ENCODE measurements at regions not wholly inside any gene's neighbourhood (a gene's known extent, or its start where the extent isn't known, plus 50 kb on each side); places are given as distances from the start of the nearest gene placed in this dataset.

DNA sequence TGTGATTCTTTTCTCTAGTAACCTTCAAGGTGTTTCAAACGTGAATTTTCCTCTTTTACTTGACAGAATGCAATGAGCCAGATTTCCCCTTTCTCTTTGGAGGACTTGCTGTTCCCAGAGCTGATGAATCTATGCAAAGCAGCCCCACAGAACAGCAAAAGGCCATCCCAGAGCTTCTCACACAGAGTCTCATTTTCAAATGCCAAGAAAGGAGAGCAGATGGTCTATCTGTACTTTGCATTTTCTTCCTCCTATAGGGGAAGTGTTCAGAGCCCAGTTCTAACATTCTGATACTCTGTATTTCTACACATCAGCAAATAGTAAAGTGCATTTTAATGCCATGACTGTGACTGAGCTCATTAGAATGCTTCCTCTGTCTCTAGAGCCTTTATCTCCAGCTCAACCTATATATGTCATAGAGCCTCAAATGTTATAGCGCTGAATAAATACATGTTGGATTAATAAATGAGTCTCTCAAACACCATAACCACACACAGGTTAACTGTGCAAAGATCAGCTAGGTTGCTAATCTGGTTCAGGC, 81.8 kb upstream of the EYA4 start:
- peak; percentile 34 for DNase-seq
- no peak overlapping the region for H2BK5ac ChIP-seq (ENCODE audit: low read depth, low read length, poor library complexity, severe bottlenecking)
- H4K91ac ChIP-seq (ENCODE audit: insufficient read depth, low read depth, low read length) = no peak overlapping the region
- H3K79me1 ChIP-seq (ENCODE audit: low read depth in 1 of 2, low read length in 2 of 2) = no peaks in the 10 kb centered on the region
- in situ Hi-C loops (cut with MboI; ENCODE audit: low sequenced_read_pairs) (no loop called here), intact Hi-C loops (cut with micrococcal nuclease) (no loop called here), dilution Hi-C loops (cut with HindIII; ENCODE audit: low sequenced_read_pairs, unreplicated experiment) (no loop called here)
- 0 out of 2 replicates have a peak overlapping the region, but pooled peaks have one; percentile 23 for H3K4me2 ChIP-seq (ENCODE audit: low read depth, low read length)
- no peak overlapping the region for H3K4ac ChIP-seq (ENCODE audit: low read depth, low read length)
- TF ChIP-seq, protein P1, sequence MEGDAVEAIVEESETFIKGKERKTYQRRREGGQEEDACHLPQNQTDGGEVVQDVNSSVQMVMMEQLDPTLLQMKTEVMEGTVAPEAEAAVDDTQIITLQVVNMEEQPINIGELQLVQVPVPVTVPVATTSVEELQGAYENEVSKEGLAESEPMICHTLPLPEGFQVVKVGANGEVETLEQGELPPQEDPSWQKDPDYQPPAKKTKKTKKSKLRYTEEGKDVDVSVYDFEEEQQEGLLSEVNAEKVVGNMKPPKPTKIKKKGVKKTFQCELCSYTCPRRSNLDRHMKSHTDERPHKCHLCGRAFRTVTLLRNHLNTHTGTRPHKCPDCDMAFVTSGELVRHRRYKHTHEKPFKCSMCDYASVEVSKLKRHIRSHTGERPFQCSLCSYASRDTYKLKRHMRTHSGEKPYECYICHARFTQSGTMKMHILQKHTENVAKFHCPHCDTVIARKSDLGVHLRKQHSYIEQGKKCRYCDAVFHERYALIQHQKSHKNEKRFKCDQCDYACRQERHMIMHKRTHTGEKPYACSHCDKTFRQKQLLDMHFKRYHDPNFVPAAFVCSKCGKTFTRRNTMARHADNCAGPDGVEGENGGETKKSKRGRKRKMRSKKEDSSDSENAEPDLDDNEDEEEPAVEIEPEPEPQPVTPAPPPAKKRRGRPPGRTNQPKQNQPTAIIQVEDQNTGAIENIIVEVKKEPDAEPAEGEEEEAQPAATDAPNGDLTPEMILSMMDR (conservative IDR thresholded peaks at IDR 0.05; ENCODE audit: low read depth, low read length) = no peak
- TF ChIP-seq MAFK (IDR thresholded peaks at IDR 0.05; ENCODE audit: low read depth, low read length) (no peak), RCOR1 (IDR thresholded peaks at IDR 0.05; ENCODE audit: insufficient replicate concordance, low read length) (no peak), NFE2L2 (IDR thresholded peaks at IDR 0.05; ENCODE audit: low read depth, low read length) (no peak), SMC3 (IDR thresholded peaks at IDR 0.05; ENCODE audit: low read depth, low read length) (no peak), POLR2A (IDR thresholded peaks at IDR 0.05; ENCODE audit: low read depth, low read length) (no peak), MXI1 (IDR thresholded peaks at IDR 0.05; ENCODE audit: borderline replicate concordance, low read depth, low read length) (no peak), MAZ (IDR thresholded peaks at IDR 0.05; ENCODE audit: borderline replicate concordance, low read depth, low read length) (no peak), BHLHE40 (IDR thresholded peaks at IDR 0.05; ENCODE audit: low read depth, low read length) (no peak), CHD1 (IDR thresholded peaks at IDR 0.05; ENCODE audit: low read depth, low read length) (no peak), RFX5 (IDR thresholded peaks at IDR 0.05; ENCODE audit: low read depth, low read length) (no peak), CEBPB (IDR thresholded peaks at IDR 0.05; ENCODE audit: low read depth, low read length) (no peak), RAD21 (IDR thresholded peaks at IDR 0.05; ENCODE audit: low read length) (no peak), FOS (IDR thresholded peaks at IDR 0.05; ENCODE audit: low read depth, low read length) (no peak)
- TF ChIP-seq, protein P2, sequence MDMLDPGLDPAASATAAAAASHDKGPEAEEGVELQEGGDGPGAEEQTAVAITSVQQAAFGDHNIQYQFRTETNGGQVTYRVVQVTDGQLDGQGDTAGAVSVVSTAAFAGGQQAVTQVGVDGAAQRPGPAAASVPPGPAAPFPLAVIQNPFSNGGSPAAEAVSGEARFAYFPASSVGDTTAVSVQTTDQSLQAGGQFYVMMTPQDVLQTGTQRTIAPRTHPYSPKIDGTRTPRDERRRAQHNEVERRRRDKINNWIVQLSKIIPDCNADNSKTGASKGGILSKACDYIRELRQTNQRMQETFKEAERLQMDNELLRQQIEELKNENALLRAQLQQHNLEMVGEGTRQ (IDR thresholded peaks at IDR 0.05; ENCODE audit: low read depth, low read length) = no peak
- TF ChIP-seq, protein P3, sequence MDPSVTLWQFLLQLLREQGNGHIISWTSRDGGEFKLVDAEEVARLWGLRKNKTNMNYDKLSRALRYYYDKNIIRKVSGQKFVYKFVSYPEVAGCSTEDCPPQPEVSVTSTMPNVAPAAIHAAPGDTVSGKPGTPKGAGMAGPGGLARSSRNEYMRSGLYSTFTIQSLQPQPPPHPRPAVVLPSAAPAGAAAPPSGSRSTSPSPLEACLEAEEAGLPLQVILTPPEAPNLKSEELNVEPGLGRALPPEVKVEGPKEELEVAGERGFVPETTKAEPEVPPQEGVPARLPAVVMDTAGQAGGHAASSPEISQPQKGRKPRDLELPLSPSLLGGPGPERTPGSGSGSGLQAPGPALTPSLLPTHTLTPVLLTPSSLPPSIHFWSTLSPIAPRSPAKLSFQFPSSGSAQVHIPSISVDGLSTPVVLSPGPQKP (IDR thresholded peaks at IDR 0.05; ENCODE audit: borderline replicate concordance, low read depth, low read length) = no peak
- peak overlapping the region; percentile 36; the same call in 1 of the 2 replicates for H3K18ac ChIP-seq (ENCODE audit: low read depth, low read length)
- no peak overlapping the region for H2BK120ac ChIP-seq (ENCODE audit: low read depth, low read length)
- H2AK9ac ChIP-seq (replicated peaks; ENCODE audit: low read depth, low read length, poor library complexity) = no peak overlapping the region
- peak; percentile 78 for ATAC-seq (ENCODE audit: low read depth)
- ChIA-PET CTCF (interaction anchor here (1.2 kb wide), 1 partner anchor 19 kb away, joined by 3 read pairs; no protein-coding TSS in a partner anchor), POLR2A (ENCODE audit: unreplicated experiment) (no interaction called here)
- H3K9me1 ChIP-seq (ENCODE audit: insufficient read depth, low read length) = no peaks in the 10 kb centered on the region
- peaks cover 5% of the 10 kb centered on the region for H3K4me1 ChIP-seq (ENCODE audit: control insufficient read depth, insufficient read depth, low read length)
- H2AK5ac ChIP-seq (ENCODE audit: low read depth, low read length) = no peak overlapping the region
- no CpG with 5 or more reads among the region's 2 CpGs for WGBS, 2 experiments (ENCODE audit: extremely low coverage in 2 of 2, insufficient read length in 1 of 2)
- no peak overlapping the region for H3K56ac ChIP-seq (ENCODE audit: extremely low read depth, insufficient read depth, low read length)
- peaks cover 6% of the 10 kb centered on the region; the same call in 1 of the 2 replicates for H3K9me3 ChIP-seq (ENCODE audit: control insufficient read depth, insufficient read depth, low read length)
- H3K4me3 ChIP-seq (ENCODE audit: insufficient read depth, low read depth, low read length) = no peak overlapping the region
- H2BK15ac ChIP-seq (ENCODE audit: low read depth, low read length) = no peak overlapping the region
- no peak overlapping the region for H2BK20ac ChIP-seq (ENCODE audit: low read depth, low read length)
- H3K9ac ChIP-seq (ENCODE audit: low read depth, low read length) = no peak overlapping the region
- no peaks in the 10 kb centered on the region for H4K20me1 ChIP-seq (ENCODE audit: insufficient read depth, low read length)
- no peak overlapping the region for H3K14ac ChIP-seq (replicated peaks; ENCODE audit: low read depth, low read length)
- H3K27ac ChIP-seq (ENCODE audit: insufficient read depth, low read length) = no peak overlapping the region
- peak overlapping the region; percentile 39; the same call in 1 of the 2 replicates for H3K23ac ChIP-seq (ENCODE audit: low read depth, low read length)
- H3K27me3 ChIP-seq (ENCODE audit: control insufficient read depth, insufficient read depth, low read length) = no peaks in the 10 kb centered on the region
- no peak overlapping the region for H4K5ac ChIP-seq (ENCODE audit: low read depth, low read length)
- no peak overlapping the region for H4K8ac ChIP-seq (ENCODE audit: low read depth in 2 of 2, low read length in 2 of 2)
- H2AFZ ChIP-seq (replicated peaks; ENCODE audit: low read length, poor library complexity) = no peak overlapping the region
- BruUV-seq (replicated peaks) = no TSS peak
- no peaks in the 10 kb centered on the region for H3K36me3 ChIP-seq (ENCODE audit: control insufficient read depth, insufficient read depth, low read length)

All from IMR-90 (cell line).